ENCODE measurements at regions not wholly inside any gene's neighbourhood (a gene's known extent, or its start where the extent isn't known, plus 50 kb on each side); places are given as distances from the start of the nearest gene placed in this dataset.

DNA sequence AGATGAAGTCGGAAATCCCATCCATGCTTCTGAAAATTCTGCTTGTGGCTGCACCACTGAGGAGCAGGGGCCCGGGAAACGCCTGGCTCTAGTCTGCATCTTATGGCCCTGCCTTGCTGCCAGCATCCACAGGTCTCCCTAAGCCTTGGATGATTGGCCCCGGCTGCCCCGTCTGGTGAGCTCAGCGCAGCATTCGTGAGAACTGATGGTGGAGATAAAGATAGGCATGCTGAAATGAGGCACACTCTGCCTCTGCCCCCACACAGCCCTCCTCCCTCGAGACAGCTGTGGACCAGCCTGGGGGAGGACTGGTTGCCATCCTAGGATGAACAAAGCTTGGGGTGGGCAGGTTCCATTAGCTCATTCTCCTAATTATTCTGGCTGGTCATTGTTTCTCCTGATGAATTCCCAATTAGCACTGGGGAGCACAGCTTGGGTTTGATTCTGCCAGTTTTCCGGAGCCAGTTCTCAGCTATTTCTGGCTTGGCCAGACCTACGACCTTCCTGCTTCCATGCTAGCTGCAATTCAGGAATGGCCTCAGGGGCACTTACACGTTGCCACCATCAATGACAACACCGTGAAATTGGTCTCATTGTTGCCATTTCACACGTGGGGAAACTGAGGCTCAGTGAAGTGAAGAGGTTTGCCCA is 62.8 kb upstream of the CPEB4 start:
- TF ChIP-seq POLR2AphosphoS5 (IDR thresholded peaks at IDR 0.05; ENCODE audit: borderline replicate concordance, low read depth, low read length) (no peak), EZH2 (IDR thresholded peaks at IDR 0.05) (no peak)

Measured in SK-N-MC (cell line).